ENCODE measurements at regions not wholly inside any gene's neighbourhood (a gene's known extent, or its start where the extent isn't known, plus 50 kb on each side); places are given as distances from the start of the nearest gene placed in this dataset.

DNA sequence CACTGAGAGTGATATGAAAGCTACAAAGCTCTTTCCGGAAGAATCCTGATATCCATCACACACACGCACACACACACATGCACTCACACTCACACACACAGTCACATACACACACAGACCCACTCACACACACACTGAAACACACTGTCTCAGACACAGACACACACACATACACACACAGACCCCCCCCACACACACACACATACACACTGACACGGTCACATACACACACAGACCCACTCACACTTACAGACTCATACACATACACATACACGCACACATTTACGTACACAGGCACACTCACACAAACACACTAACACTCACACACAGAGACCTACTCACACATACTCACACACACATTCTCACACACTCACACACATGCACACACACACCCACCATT lies 58.6 kb downstream of the LIG4 start:
- no peak for ATAC-seq

DNA sequence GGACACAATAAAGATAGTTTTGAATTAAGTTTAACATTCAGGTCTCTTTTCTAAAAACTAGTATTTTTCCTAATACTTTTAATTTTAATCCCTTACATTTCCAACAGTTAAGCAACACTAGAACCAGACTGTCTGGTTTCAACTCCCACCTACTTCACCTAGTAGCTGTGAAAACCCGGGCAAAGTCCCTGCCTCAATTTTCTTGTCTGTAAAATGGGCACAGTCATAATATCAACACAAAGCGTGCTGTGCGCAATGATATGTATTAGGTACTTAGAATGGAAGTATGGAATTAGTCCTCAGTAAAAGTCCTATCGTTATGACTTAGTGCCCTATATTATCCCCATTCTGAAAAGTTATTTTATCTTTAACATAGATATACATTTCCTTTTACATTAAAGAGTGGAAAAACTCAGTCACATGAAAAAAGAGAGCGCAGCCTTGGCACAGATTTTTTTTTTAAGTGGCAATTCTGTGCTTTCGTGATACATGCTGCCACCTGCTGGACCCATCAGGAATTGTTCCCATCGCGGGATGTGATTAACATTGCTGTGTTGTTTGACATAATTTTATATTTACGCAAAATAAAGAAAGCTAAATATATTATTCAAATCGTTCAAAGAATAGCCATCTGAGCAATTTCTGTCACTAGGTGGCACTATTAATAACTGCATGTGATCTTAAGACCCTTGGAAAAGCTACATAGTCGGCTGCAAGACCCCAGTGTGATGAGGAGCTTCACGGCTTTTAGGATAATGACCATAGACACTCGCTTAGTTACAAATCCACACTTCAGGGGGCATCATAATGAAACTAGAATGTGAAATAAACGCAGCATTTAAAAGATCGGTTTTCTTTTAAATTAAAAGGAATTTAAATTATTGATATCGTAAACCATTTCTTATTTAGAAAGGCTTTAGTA lies 59.9 kb downstream of the LIG4 start:
- ATAC-seq = no peak

DNA sequence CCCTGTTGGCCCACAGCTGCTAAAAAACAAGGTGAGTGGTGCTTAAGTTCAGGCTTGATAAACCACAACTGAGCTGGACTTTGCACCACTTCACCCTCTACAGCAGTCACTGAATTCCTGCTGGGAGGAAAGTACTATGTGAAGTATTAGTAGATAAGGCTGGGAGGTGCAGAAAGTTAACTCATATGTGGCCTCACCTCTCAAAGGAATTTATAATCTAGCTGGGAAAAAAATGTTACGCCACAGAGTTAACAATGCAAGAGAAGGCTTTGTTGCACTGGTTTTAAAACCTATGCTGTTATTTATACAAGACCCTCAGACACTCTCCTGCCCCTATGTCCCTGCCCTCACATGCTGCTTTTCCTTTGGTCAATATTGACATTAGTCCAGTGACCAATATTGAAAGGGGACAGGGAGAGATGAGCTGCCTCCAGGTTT lies 60.9 kb downstream of the LIG4 start:
- no peak for ATAC-seq

DNA sequence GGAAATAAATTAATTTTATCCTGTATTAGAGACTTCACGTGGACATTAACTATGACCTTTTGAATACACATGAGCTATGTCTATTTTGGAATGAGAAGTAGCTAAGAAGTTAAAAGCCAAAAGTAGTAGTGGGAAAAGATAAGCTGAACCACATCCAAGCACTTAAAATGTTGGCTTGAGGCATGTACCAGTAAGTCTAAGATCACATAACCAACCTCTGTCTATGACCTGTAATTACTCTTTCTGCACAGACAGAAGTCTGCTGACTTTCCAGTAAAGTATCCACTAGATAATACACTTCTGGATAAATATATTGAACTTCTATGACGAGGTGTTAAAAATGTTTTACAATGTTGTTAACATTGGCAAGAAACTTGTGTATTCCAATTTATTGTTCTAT lies 68.7 kb downstream of the LIG4 start:
- ATAC-seq = no peak

DNA sequence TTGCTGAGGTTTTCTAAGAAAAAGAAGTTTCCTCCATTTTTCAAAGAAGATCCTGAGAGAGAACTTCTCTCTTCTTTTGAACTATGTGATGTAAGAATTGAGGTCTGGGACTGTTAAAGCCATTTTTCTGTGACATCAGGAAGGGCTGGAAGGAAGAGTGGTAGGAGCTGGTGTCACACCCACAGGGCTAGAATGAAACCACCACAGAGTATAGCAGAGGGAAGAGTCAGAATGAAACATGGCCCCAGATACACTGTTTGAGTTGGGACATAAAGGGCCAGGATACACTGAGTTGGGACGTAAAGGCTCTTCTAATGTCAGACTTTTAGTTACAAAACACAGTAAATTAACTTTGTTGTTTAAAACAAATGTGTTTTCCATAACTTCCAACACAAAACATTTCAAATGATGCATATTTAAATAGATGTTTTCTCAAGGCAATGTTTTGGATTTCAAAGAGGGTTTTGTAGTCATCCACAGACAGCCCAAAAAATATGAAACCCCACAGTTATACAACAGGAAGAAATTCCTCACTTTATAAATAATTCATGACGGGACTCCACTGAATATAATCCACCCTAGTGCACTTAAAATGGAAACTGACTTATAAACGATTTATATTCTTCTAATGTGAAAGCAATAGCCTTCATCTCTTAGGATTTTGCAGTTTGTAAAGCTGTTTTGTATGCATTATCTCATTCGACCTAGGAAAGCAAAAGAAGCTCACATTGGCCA lies 72.5 kb downstream of the LIG4 start:
- ATAC-seq = no peak

DNA sequence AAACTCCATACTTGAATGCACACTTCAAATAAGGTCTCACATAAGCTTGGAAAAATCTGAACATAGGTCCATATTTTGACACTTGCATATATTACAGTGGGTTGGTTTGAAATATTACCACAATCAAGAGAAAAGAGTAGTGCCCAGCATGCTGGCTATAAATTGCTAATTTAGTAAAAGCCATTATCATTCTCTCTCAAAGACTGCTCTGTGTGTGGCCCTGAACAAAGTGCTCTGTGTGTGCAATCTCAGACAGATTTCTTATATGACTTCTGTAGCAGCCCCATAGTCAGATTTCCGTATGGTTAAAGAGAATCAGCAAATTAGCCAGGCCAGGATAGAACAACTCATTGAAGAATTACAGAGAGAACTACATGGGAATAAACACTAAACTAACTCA lies 78.2 kb downstream of the LIG4 start:
- no peak for ATAC-seq

DNA sequence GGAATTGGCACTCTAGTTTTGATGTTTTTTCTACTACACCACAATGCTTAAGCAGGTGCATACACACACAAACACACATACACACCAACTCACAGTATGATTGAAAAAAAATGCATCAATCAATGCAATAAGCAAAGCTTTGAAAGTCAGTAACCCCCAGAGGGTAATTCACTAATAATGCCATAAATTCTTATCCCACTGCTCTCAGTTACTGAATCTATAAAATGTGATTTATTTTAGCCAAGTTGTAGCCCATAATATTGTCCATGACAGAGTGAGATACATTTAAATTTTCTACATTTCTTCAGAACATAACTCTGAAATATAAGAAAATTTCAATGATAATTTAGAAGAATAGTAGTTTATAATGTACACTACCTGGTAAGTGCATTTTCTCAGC lies 87.9 kb downstream of the LIG4 start:
- ATAC-seq = no peak

DNA sequence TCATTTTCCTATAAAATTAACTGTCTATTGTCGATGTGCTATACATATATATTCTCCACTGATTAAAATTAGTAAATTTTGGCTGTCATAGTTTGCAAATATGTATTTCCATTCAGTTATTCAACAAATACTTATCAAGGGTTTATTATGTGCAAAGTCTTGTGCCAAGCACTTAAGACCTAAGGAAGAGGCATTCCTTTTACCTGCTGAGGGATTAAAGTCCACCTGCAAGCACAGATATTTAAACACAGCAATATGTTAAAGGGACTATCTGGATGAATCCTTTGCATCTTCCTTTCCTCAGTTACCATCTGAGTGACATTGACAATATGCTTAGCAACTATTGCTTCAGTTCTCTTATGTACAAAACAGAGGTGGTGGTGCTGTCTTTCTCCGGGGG lies 89.3 kb downstream of the LIG4 start:
- no peak for ATAC-seq

DNA sequence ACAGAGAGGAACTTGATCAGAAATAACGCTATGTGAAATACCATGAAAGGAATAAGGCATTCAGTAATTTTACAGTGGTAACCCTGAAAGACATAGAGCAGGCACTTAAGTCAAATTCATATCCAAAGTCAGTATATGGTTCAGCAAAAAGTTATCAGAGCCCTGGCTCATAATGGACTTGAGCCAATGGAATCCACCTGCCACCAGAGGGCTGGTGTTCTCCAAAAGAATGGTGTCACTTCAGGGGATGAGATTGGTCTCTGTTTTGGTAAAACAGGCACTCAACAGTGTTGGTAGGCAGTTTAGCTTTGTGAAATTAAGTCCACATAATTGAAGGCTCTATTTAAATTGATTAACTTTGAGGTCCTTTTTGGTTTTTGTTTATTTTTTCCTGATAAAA lies 93.9 kb downstream of the LIG4 start:
- ATAC-seq = no peak

DNA sequence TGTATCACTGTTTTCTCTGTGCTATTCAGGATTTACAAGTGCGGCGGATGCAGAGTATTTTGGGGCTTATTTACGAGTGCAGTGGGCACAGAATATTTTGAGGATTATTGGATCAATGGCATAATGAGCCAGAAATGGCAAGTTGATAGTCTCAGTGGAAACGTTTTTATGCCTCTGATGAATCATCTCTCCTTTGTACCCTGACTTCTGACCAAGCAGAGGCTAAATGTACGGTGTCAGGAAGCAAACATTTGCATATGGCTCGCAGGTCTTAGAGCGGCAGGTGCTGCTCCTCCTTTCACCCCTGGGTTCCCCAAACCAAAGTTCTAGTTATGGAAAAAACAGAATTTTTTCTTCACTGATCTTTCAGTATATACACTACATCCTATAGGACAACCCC lies 94.5 kb downstream of the LIG4 start:
- ATAC-seq = no peak

DNA sequence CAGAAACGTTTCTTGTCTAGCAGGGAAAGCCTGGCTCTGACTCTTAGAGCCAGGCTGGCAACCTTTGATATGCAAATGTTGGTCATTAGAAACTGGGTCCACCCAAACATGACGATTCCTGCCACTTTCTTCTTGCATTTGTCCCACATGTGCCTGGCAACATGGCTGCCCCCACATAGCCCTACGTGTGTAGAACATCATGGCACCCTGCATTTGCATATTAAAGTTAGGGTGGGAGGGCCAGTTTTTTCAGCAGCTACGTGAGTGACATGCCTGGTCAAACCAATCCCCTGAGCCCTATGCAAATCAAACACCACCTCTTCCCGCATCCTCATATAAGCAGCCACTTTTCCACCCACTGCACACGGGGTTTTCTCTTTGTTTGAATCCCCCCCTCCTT lies 95.0 kb downstream of the LIG4 start:
- no peak for ATAC-seq

DNA sequence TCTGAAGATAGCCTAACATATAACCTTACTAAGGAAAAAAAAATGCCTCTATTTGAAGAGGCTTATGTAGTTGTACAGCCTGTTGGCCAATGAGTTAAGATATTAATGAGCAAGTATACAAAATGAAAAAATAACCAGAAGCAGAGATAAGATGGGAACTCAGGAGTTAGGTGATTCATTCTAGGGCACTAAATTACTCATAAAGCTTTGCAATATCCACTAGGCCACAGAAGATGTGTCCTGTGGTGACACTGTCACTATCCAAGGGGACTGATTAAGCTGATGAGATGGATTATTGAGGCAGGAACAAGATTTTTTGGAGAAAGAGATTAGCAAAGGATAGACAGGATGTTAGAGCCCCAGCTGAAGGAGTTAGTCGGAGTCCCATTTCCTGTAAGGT lies 99.6 kb downstream of the LIG4 start:
- no peak for ATAC-seq

DNA sequence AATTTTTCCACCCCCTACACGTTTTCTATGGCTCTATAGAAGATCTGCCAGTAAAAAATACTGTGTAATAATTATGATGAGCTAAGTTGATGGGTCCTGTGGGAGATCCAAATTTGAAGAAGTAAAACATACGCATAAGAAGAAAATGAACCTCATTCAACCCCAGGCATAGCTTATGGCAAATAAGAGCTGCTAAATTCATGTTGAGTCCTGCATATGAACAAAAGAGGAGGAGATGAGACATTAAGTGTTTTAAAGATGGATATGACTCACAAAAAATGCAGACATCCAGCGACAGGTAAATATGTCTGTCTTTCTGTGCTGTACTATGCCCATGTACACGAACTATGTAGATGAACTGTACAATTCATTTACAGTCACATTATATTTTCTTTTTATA lies 101.9 kb downstream of the LIG4 start:
- no peak for ATAC-seq

DNA sequence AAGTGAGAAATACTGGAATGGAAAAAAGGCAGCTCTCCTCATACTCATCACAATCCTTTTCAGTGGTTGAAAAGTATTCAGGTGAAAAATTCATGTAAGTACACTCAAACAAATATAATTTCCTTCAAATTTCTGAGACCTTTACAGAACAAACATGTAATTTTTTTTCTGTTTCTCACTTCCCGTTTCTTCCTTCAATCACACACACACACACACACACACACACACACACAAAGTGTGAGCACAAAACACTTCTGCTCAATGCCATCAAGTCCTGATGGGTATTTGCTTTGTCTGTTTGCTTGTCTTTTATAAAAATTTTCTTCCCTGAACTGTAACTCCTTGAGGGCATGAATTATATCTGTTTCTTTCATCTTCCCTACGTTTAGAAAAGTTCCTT lies 110.6 kb downstream of the LIG4 start:
- ATAC-seq = no peak

DNA sequence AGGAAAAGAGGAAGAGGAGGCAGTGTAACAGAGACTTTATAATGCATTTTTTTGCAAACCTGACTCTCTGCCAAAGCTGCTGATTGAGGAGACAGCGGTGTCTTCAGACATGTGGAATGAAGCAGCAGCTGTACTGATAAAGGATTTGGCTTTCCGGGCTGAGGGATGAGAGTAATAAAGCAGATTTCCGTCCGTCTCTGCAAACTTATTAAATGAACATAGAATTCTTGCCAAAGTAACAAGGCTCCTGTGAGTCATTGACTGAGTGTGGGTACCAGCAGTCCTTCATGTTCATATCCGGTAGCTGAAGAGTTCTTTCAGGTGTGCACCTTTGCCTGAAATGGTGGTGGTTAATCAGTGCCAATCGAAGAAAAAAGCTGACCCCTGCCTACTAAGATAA lies 112.6 kb downstream of the LIG4 start:
- no peak for ATAC-seq

DNA sequence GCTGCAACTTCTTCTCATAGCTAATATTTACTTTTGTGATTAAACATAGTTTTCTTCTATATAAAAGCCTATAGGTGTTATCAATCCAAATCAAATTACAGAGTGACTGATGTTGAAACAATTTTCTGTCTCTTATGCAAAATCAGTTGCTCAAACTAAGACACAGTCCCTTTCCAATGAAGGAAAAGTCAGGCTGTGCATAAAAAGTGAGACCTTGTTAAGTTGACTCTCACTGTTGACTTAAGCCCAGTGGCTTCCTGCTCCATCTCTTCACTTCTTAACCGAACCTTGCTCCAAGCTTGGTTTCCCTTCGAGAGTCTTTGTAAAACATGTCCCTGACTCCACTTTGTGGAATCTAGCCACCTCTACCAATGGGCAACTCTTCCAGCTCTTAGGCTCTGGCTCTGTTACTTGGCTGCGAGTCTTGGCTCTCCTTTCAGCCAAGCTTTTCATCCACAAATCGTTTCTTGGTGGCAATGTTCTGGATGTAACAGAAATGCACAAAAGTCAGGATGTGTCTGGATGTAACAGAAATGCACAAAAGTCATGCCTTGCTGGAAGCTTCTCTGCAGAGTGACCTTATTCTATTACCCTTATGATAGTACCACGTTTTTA lies 118.9 kb downstream of the LIG4 start:
- ATAC-seq = no peak

DNA sequence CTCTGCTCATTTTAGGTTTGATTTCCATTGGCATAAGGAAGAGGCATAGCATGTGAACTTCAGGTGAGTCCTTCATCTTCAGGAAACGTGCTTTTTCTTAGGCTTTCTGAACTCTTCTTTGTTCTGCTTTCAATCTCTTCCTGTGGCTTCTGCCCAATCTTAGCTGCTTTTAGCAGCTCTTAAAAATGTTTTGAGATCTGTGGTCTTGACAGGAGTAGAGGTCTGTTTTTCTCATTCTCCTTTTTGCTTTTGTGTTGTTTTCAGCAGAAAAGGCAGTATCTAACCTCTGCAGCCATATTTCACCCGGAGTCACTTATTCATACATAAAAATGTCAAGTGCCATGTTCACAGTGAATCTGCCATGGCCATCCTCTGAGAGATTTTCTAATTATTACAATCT lies 120.3 kb downstream of the LIG4 start:
- no peak for ATAC-seq

DNA sequence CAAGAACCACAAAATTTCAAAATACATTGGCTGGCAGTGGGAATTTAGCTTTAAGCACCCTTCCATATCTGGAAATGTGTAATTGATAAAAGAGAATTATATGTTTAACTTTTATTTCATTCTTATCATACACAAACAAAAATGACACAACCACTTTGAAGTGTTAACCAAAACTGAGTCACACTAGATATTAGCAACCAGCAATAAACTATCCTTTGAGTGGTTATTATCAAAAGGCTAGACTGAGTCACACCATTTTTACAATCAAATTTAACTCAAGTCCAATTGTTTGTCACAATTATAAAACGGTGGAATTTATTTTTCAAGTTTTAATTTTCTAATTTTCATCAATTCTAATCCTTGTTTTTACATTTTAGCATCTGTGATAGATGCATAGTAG lies 121.7 kb downstream of the LIG4 start:
- ATAC-seq = no peak

DNA sequence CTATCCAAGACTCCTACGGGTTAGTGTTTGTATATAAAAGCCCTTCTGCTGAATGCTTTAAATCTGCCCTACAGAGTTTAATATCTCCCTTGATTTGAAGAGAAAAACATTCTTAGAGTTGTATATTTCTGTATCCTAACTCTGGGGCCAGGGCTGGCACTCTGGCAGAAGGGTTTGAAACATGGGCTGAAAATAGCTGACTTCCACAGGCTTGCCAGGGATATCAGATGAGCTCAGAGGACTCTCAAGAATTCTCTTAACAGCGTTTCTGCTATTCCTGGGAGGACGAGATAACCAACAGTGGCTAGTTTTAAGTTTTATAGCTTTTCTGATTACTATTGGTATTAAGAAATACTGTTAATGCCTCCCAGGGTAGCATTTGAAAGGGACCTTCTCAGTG lies 127.5 kb downstream of the LIG4 start:
- ATAC-seq = no peak

DNA sequence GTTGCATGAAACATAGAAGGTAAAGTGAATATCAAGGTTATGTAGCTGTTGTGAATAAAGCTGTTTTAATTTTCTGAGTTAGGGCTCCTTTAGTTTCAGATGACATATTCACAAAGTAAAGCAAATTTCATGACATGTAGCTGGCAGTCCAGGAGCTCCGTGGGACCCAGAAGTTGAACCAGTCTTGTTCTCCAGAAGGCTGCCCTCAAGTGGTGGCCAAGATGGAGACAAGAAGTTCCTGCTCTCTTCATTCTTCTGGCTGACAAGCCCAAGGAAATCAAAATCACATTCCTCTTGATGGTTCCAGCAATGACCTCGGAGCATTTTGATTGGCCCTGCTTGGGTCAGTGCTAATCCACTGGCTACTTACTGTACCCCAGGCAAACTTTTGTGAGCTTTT lies 128.7 kb downstream of the LIG4 start:
- no peak for ATAC-seq

DNA sequence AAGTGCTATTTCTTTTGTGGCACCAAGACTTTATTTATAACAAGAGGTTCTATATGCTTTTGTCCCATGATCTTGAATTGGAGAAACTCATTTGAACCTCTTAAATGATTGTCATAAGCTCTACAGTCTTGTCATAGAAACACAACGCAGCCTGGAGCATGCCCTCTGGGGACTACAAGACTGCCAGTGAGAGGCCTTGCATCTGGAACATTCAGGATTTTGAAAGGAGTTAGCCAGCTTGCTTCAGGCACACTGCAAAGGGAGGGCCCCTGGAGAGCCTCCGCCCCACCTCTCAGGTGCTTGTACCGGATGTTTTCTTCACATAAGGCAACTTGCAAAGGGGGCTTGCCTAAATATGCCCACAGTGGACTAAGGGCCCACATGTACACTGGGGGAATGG lies 130.5 kb downstream of the LIG4 start:
- no peak for ATAC-seq

DNA sequence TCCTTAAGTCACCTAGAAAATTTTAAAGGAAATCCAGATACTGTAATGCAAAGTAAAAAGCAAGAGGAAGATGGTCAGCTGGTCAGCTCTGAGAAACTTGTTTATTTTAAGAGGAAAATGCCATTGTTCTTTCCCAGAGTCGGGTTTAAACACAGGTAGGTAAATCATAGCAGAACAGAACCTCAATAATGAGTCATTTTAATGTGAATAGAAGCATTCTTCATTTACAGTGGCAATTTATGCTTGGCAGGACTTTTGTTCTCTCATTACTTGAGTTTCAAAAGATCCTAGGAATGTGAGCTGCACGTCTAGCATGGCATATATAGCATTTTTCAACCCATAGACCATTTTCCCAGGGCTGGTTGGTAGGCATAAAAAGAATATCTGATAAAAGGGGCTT lies 132.3 kb downstream of the LIG4 start:
- no peak for ATAC-seq

DNA sequence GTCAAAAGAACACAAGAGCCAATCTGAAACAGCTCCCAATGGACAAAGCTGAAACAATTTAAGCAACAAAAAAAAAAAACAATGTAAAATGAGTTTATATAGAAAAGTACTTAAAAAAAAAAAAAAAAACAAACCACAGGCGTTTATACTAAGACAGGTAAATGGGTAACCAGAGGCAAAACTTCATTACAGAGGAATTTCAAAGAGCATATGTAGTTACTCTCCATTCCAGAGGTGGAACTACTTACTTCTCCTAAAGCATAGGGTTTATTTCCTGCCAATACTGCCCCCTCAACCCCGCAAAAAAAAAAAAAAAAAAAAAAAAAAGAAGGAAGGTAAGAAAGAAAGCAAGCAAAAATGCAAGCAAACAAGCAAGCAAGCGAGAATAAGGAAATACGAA lies 132.9 kb downstream of the LIG4 start:
- ATAC-seq = no peak

DNA sequence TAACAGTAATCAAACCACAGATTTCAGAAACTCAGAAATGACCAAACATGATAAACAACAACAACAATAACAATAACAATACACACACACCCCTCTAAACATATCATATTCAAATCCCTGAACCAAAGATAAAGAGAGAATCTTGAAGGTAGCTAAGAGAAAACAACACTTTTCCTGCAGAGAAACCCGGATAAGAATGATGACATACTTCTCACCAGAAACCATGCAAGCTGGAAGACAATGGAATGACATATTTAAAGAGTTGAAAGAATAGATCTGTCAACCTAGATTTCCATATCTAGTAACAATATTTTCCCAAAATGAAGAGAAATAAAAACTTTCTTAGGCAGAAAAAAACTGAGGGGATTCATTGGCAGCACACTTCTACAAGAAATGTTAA lies 138.1 kb downstream of the LIG4 start:
- ATAC-seq = no peak

Data from esophagus mucosa (tissue), 1 donor.